CD14-positive monocyte (primary cell): ENCODE measurements at regions not wholly inside any gene's neighbourhood (a gene's known extent, or its start where the extent isn't known, plus 50 kb on each side); places are given as distances from the start of the nearest gene placed in this dataset.

ENCODE experiments used
- DNase-seq, 3 donors: peaks; one replicate each; pipeline ENCODE4 v3.0.0-alpha.2; 2011 to 2022
- H2AFZ ChIP-seq: 2 replicates; pipeline ENCODE4 v1.6.0; 2012; ENCODE audit warnings: mild to moderate bottlenecking, low read depth, low read length, inconsistent platforms; ENCODE audit not compliant: insufficient read depth, poor library complexity, severe bottlenecking
- H3K27ac ChIP-seq, 2 donors: 1 replicate in 1 of 2; 2 replicates in 1 of 2; pipeline ENCODE4 v1.5.1; 2012 to 2013; ENCODE audit warnings: low read length in 2 of 2, control low read depth in 1 of 2, inconsistent platforms in 1 of 2, low read depth in 1 of 2, mild to moderate bottlenecking in 1 of 2
- H3K27me3 ChIP-seq, 2 donors: one replicate each; pipeline versions ENCODE4 v1.6.0 to v1.6.1; 2011 to 2013; ENCODE audit warnings: low read length in 2 of 2; ENCODE audit not compliant: control insufficient read depth in 2 of 2, insufficient read depth in 2 of 2
- H3K36me3 ChIP-seq, 2 donors: replicated peaks in 1 of 2; 1 replicate in 1 of 2; 2 replicates in 1 of 2; pipeline versions ENCODE4 v1.5.1 to v1.6.1; 2012 to 2013; ENCODE audit warnings: low read length in 2 of 2, control low read depth in 1 of 2, inconsistent platforms in 1 of 2, mild to moderate bottlenecking in 1 of 2; ENCODE audit not compliant: insufficient read depth in 2 of 2, control insufficient read depth in 1 of 2
- H3K4me1 ChIP-seq, 2 donors: 1 replicate in 1 of 2; 2 replicates in 1 of 2; pipeline versions ENCODE4 v1.5.1 to v1.6.1; 2012 to 2013; ENCODE audit warnings: low read length in 2 of 2, control low read depth in 1 of 2, inconsistent platforms in 1 of 2, mild to moderate bottlenecking in 1 of 2, moderate library complexity in 1 of 2; ENCODE audit not compliant: insufficient read depth in 2 of 2, control insufficient read depth in 1 of 2
- H3K4me2 ChIP-seq: replicated peaks from 2 replicates; pipeline ENCODE3; 2012; ENCODE audit warnings: low read length, moderate library complexity, mild to moderate bottlenecking; ENCODE audit not compliant: poor library complexity, severe bottlenecking; ENCODE audit errors: extremely low read depth
- H3K4me3 ChIP-seq, 3 experiments: fragments of 200-600 bp in 1 of 3; sonication (generic) in 1 of 3; replicated peaks in 1 of 3; 1 replicate in 2 of 3; 2 replicates in 1 of 3; pipeline ENCODE4 v1.5.1; 2011 to 2013; ENCODE audit warnings: low read length in 3 of 3, mild to moderate bottlenecking in 3 of 3, control low read depth in 2 of 3, low read depth in 2 of 3, inconsistent platforms in 1 of 3, moderate library complexity in 1 of 3
- H3K79me2 ChIP-seq: 2 replicates; pipeline ENCODE4 v1.6.0; 2012; ENCODE audit warnings: mild to moderate bottlenecking, control low read depth, inconsistent platforms, low read length, moderate library complexity; ENCODE audit not compliant: insufficient read depth
- H3K9ac ChIP-seq: 2 replicates; pipeline ENCODE4 v1.6.0; 2017; ENCODE audit warnings: low read length, mild to moderate bottlenecking; ENCODE audit not compliant: insufficient read depth, poor library complexity, severe bottlenecking
- H3K9me3 ChIP-seq, 2 donors: replicated peaks in 1 of 2; 1 replicate in 1 of 2; 2 replicates in 1 of 2; pipeline versions ENCODE4 v1.5.1 to v1.6.1; 2012 to 2013; ENCODE audit warnings: low read length in 2 of 2, control low read depth in 1 of 2; ENCODE audit not compliant: control insufficient read depth in 1 of 2, insufficient read depth in 1 of 2
- H4K20me1 ChIP-seq: 2 replicates; pipeline ENCODE4 v1.6.0; 2012; ENCODE audit warnings: mild to moderate bottlenecking, low read length, control low read depth, moderate library complexity; ENCODE audit not compliant: insufficient read depth
- H3K27ac Mint-ChIP-seq, 7 donors: one replicate each; pipeline ENCODE4 v1.8.0; 2020; ENCODE audit warnings: mild to moderate bottlenecking in 7 of 7, mixed read lengths in 7 of 7, moderate library complexity in 6 of 7, inconsistent platforms in 2 of 7
- H3K27me3 Mint-ChIP-seq, 3 donors: one replicate each; pipeline ENCODE4 v1.8.0; 2021 to 2022; ENCODE audit warnings: low read depth in 3 of 3, mild to moderate bottlenecking in 3 of 3, mixed read lengths in 3 of 3, moderate library complexity in 3 of 3, inconsistent platforms in 1 of 3
- H3K36me3 Mint-ChIP-seq, 2 donors: one replicate each; pipeline ENCODE4 v1.8.0; 2020; ENCODE audit warnings: mixed read lengths in 2 of 2, inconsistent platforms in 1 of 2, mild to moderate bottlenecking in 1 of 2
- H3K4me1 Mint-ChIP-seq: one replicate; pipeline ENCODE4 v1.8.0; 2020; ENCODE audit warnings: mild to moderate bottlenecking, mixed read lengths
- H3K4me3 Mint-ChIP-seq, 2 donors: one replicate each; pipeline ENCODE4 v1.8.0; 2020; ENCODE audit warnings: mild to moderate bottlenecking in 2 of 2, mixed read lengths in 2 of 2, moderate library complexity in 1 of 2
- H3K9me3 Mint-ChIP-seq, 7 donors: one replicate each; pipeline ENCODE4 v1.8.0; 2020 to 2022; ENCODE audit warnings: mixed read lengths in 7 of 7, mild to moderate bottlenecking in 6 of 7, moderate library complexity in 6 of 7, inconsistent platforms in 2 of 7
- CTCF ChIP-seq: fragments of 200-600 bp; IDR thresholded peaks from one replicate; pipeline ENCODE4 v1.8.0; 2022; ENCODE audit warnings: antibody characterized with exemption, mild to moderate bottlenecking
- WGBS: methylation state at CpG from one replicate; pipeline ENCODE4 v1.1.5; 2013; ENCODE audit warnings: missing lambda C conversion rate; ENCODE audit not compliant: insufficient coverage; 5-methylcytosine and 5-hydroxymethylcytosine counted together
- intact Hi-C, 2 donors: fragments of 100-400 bp; cut with micrococcal nuclease; formaldehyde crosslinking; loops; one replicate each; pipeline versions ENCODE4 v1.15.0 to v1.15.1; 2023

- Histone ChIP-seq H3K4me3 (no peak overlapping the region), H3K4me2 (no peak overlapping the region), H3K27me3 (peaks cover 4 to 16% of the 10 kb centered on the region in 2 donors), H3K9ac (no peak overlapping the region), H4K20me1 (no peaks in the 10 kb centered on the region), H3K79me2 (no peaks in the 10 kb centered on the region), H3K27ac (no peak overlapping the region), H3K36me3 (no peaks in the 10 kb centered on the region), H3K4me1 (no peaks in the 10 kb centered on the region), H3K9me3 (no peaks in the 10 kb centered on the region), H2AFZ (no peak overlapping the region)
- Mint-ChIP-seq H3K9me3 (no peaks in the 10 kb centered on the region), H3K4me3 (no peak overlapping the region), H3K27ac (no peak overlapping the region), H3K36me3 (no peaks in the 10 kb centered on the region), H3K4me1 (peaks cover 6% of the 10 kb centered on the region), H3K27me3 (peaks cover 24 to 26% (median 24%) of the 10 kb centered on the region in 3 donors)
- intact Hi-C loops: no loop called here
- WGBS: no CpG with 5 or more reads among the region's 2 CpGs
- TF ChIP-seq CTCF: no peak
- DNase-seq: no peak
These were observed 104.9 kb downstream of the ABCC12 start for GRCh38 chr16:48050871-48051270.

- H3K27me3 Mint-ChIP-seq: peaks cover 19 to 25% (median 21%) of the 10 kb centered on the region in 3 donors
- H3K4me3 ChIP-seq: no peak overlapping the region
- no peak overlapping the region for H3K27ac Mint-ChIP-seq
- H3K9me3 ChIP-seq: no peaks in the 10 kb centered on the region
- no peaks in the 10 kb centered on the region for H4K20me1 ChIP-seq
- no CpG with 5 or more reads among the region's 3 CpGs for WGBS
- H3K4me1 ChIP-seq: no peaks in the 10 kb centered on the region
- H3K27me3 ChIP-seq: peaks cover 4 to 12% of the 10 kb centered on the region in 2 donors
- H3K27ac ChIP-seq: no peak overlapping the region
- no peak overlapping the region for H3K9ac ChIP-seq
- no peaks in the 10 kb centered on the region for H3K36me3 Mint-ChIP-seq
- no peak for DNase-seq
- H3K36me3 ChIP-seq: no peaks in the 10 kb centered on the region
- H2AFZ ChIP-seq: no peak overlapping the region
- no peaks in the 10 kb centered on the region for H3K79me2 ChIP-seq
- peaks cover 2% of the 10 kb centered on the region for H3K4me1 Mint-ChIP-seq
- no peaks in the 10 kb centered on the region for H3K9me3 Mint-ChIP-seq
- H3K4me3 Mint-ChIP-seq: no peak overlapping the region
- TF ChIP-seq CTCF: no peak
- intact Hi-C loops: no loop called here
- no peak overlapping the region for H3K4me2 ChIP-seq
These were observed 105.9 kb downstream of the ABCC12 start for GRCh38 chr16:48049847-48050246.
